BLaER1 treated with 17β-estradiol and CSF1 and Interleukin-3, amounts not matched to agents 10 nM and 100 nM (cell line): ENCODE measurements at regions not wholly inside any gene's neighbourhood (a gene's known extent, or its start where the extent isn't known, plus 50 kb on each side); places are given as distances from the start of the nearest gene placed in this dataset.

Experiments
- H3K27ac ChIP-seq, 11 experiments: shearing (Covaris generic); formaldehyde crosslinking; 2 replicates each; pipeline ENCODE4 v1.8.1; 2022
- H3K27me3 ChIP-seq, 11 experiments: shearing (Covaris generic); formaldehyde crosslinking; 2 replicates each; pipeline ENCODE4 v1.8.1; 2022
- H3K36me3 ChIP-seq, 11 experiments: shearing (Covaris generic); formaldehyde crosslinking; 2 replicates each; pipeline ENCODE4 v1.8.1; 2022
- H3K4me1 ChIP-seq, 10 experiments: shearing (Covaris generic); formaldehyde crosslinking; 2 replicates each; pipeline ENCODE4 v1.8.1; 2022
- H3K4me2 ChIP-seq, 11 experiments: shearing (Covaris generic); formaldehyde crosslinking; 2 replicates each; pipeline ENCODE4 v1.8.1; 2022
- H3K4me3 ChIP-seq, 10 experiments: shearing (Covaris generic); formaldehyde crosslinking; 2 replicates each; pipeline ENCODE4 v1.8.1; 2022
- H3K9ac ChIP-seq, 11 experiments: shearing (Covaris generic); formaldehyde crosslinking; 2 replicates each; pipeline ENCODE4 v1.8.1; 2022
- H3K9me3 ChIP-seq, 11 experiments: shearing (Covaris generic); formaldehyde crosslinking; replicated peaks in 1 of 11; 2 replicates each; pipeline ENCODE4 v1.8.1; 2022
- H4K20me1 ChIP-seq, 11 experiments: shearing (Covaris generic); formaldehyde crosslinking; 2 replicates each; pipeline ENCODE4 v1.8.1; 2022
- Cebpa-rat ChIP-seq, 11 experiments: shearing (Covaris generic); IDR thresholded peaks; 2 replicates each; pipeline ENCODE4 v1.8.1; 2022

DNA sequence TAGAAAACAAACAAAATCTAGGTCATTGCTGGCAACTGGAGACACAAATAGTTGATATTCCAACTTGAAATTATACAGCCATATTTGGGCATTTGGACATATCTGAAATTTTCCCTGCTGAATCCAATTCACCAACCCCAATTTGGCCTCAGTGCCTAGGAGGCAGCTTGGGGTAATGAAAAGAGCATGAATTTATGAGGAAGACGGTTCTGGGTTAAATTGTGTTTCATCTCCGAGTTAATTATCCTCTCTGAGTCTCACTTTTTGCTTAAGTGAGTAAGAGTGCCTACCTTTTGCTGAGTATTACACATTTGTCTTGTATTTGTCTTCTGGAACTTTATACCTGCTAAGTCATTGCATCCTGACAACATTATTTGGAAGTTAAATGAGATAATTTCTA is 1906.8 kb upstream of the PIK3C3 start:
- no peak overlapping the region for H3K27ac ChIP-seq
- H3K9ac ChIP-seq, result no peak overlapping the region
- TF ChIP-seq Cebpa-rat (IDR thresholded peaks at IDR 0.05), result no peak
- H3K4me3 ChIP-seq, result no peak overlapping the region
- H3K27me3 ChIP-seq, result no peaks in the 10 kb centered on the region
- H3K4me2 ChIP-seq, result no peak overlapping the region
- H3K4me1 ChIP-seq, result no peaks in the 10 kb centered on the region
- no peaks in the 10 kb centered on the region for H4K20me1 ChIP-seq
- no peaks in the 10 kb centered on the region for H3K9me3 ChIP-seq
- no peaks in the 10 kb centered on the region for H3K36me3 ChIP-seq

DNA sequence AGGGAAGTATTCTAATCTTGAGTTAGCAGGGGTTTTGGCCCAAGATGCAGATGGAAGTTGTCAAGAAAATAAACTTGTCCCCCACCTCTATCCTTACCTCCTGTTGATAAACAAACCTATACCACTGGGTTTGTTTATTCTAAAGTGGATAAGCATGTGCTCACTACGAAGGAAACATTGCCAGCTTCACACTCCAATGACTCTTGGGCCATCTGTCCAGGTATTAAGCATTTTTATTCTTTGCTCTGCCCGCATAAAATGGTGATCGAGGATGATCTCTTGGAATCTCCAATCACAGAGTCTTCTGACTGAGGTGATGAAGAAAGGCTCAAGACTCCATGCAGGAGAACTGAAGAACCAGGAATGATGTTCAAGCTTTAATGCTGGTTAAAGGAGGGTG is 1908.4 kb upstream of the PIK3C3 start:
- Histone ChIP-seq H3K27ac (no peak overlapping the region), H3K27me3 (no peaks in the 10 kb centered on the region), H3K36me3 (no peaks in the 10 kb centered on the region), H3K4me3 (no peak overlapping the region), H3K4me2 (no peak overlapping the region), H3K9me3 (no peaks in the 10 kb centered on the region), H3K4me1 (no peaks in the 10 kb centered on the region), H4K20me1 (no peaks in the 10 kb centered on the region), H3K9ac (no peak overlapping the region)
- TF ChIP-seq Cebpa-rat (IDR thresholded peaks at IDR 0.05), result no peak

DNA sequence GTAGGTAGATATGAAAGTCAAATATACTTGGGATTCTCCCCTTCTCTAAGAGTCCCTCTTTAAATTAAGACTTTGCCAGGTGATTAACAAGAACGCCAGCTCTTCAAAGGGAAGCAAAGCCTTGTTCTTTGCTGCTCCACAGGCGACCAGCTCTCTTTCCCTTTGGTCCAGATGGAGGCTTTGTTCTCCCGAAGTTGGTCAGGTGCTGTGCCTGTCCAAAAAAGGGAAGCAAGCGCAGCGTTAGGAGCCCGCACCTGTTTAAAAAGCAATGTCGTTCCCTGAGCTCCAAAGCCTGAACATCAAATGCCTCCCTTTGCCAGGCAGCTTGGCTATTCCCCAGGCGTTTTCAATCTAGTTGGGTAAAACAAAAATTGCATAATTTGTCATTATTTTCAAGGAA is 1913.1 kb upstream of the PIK3C3 start:
- no peak overlapping the region for H3K9ac ChIP-seq
- no peaks in the 10 kb centered on the region for H4K20me1 ChIP-seq
- no peak overlapping the region for H3K27ac ChIP-seq
- H3K4me1 ChIP-seq, result no peaks in the 10 kb centered on the region
- no peak overlapping the region for H3K4me2 ChIP-seq
- TF ChIP-seq Cebpa-rat (IDR thresholded peaks at IDR 0.05), result no peak
- no peaks in the 10 kb centered on the region for H3K36me3 ChIP-seq
- no peaks in the 10 kb centered on the region for H3K9me3 ChIP-seq
- H3K27me3 ChIP-seq, result no peaks in the 10 kb centered on the region
- H3K4me3 ChIP-seq, result no peak overlapping the region

DNA sequence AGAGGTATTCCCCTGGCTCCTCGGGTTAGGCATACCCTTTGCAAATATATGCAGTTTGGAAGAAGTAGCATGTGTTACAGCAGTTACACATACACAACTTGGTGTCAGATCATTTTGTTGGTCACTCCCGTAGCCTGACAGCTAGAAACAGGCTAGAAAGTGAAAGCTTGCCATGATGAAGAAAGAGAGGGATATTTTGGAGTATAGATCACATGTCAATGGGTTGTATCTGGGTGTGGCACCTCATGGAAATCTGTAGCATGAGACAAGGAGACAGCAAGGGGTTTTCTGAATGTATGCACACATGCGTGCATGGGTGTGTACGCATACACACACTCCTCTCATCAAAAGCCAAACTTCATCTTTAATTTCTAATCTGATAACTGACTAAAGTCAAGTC is 1914.5 kb upstream of the PIK3C3 start:
- no peak for TF ChIP-seq Cebpa-rat (IDR thresholded peaks at IDR 0.05)

DNA sequence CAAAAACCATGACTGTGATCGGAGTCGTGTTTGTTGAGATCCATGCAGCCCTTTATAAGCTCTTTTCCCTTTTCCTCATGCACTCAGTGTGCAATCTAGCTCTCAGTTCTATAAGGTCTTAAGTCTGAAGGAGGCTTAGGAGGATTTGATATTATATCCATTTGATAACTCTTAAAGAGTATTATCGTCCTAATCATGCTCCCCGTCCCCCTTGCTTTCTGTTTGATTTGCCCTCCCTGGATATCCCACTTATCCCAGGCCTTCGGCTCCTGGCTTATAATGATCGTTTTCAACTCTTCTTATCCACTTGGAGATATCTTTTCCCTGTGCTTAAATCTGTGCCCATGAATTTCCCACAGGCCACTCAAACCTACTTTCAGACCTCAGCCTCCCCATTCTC is 1917.7 kb upstream of the PIK3C3 start:
- H3K4me3 ChIP-seq, result no peak overlapping the region
- H3K27ac ChIP-seq, result no peak overlapping the region
- no peaks in the 10 kb centered on the region for H3K4me1 ChIP-seq
- no peaks in the 10 kb centered on the region for H3K9me3 ChIP-seq
- H3K36me3 ChIP-seq, result no peaks in the 10 kb centered on the region
- no peak overlapping the region for H3K9ac ChIP-seq
- TF ChIP-seq Cebpa-rat (IDR thresholded peaks at IDR 0.05), result no peak
- H3K4me2 ChIP-seq, result no peak overlapping the region
- no peaks in the 10 kb centered on the region for H3K27me3 ChIP-seq
- no peaks in the 10 kb centered on the region for H4K20me1 ChIP-seq

More for the DNA sequence above, 1914.5 kb upstream of the PIK3C3 start:
- no peaks in the 10 kb centered on the region for H4K20me1 ChIP-seq
- H3K4me1 ChIP-seq, result no peaks in the 10 kb centered on the region
- H3K4me3 ChIP-seq, result no peak overlapping the region
- H3K27ac ChIP-seq, result no peak overlapping the region
- no peak overlapping the region for H3K4me2 ChIP-seq
- H3K36me3 ChIP-seq, result no peaks in the 10 kb centered on the region
- H3K27me3 ChIP-seq, result no peaks in the 10 kb centered on the region
- H3K9ac ChIP-seq, result no peak overlapping the region
- H3K9me3 ChIP-seq, result no peaks in the 10 kb centered on the region

DNA sequence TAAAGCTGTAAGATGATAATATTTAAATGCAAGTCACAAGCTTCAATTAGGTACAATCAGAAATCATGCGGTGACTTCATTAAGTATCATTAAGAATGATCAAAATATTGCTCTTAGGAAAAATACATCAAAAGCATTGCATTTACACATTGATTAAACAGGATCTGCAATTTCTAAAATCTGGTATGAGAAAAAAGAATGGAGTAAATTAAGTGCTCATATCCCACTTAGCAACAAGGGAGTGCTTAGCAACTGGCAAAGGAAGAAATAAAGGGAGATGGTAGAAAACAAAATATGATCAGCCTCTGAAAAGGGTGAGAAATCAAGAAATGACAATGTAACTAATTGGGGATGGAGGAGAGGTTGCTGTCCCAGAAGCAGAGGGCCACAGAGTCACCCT is 1918.2 kb upstream of the PIK3C3 start:
- no peak overlapping the region for H3K9ac ChIP-seq

DNA sequence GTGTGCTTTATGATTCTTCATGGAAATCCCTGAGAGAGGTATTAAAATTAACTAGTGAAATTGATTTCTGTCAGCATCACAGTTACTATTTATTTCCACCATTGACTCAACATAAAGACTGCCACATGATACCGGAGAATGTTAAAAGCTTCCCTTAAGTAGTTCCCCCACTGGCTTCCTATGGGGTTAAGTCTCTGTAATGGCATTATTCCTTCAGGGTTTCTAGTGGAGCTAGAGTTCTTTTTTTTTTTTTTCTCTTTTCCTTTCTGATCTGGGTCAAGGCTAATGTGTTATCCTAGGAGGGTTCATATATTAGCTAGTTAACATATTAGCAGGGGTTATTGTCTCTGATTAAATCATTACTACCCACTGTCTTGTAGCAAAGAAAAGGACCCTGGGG is 1919.1 kb upstream of the PIK3C3 start:
- Histone ChIP-seq H3K27me3 (no peaks in the 10 kb centered on the region), H3K9ac (no peak overlapping the region), H3K36me3 (no peaks in the 10 kb centered on the region), H3K4me3 (no peak overlapping the region), H3K9me3 (no peaks in the 10 kb centered on the region), H4K20me1 (no peaks in the 10 kb centered on the region), H3K4me1 (peaks cover 0 to 6% (median 3%) of the 10 kb centered on the region in 10 experiments; a peak in 4 of 20 replicates), H3K4me2 (no peak overlapping the region), H3K27ac (no peak overlapping the region)
- no peak for TF ChIP-seq Cebpa-rat (IDR thresholded peaks at IDR 0.05)

More for the DNA sequence above, 1918.2 kb upstream of the PIK3C3 start:
- H3K4me1 ChIP-seq, result no peaks in the 10 kb centered on the region
- no peaks in the 10 kb centered on the region for H3K9me3 ChIP-seq
- H3K27ac ChIP-seq, result no peak overlapping the region
- no peaks in the 10 kb centered on the region for H3K36me3 ChIP-seq
- no peak overlapping the region for H3K4me2 ChIP-seq
- no peaks in the 10 kb centered on the region for H4K20me1 ChIP-seq
- H3K4me3 ChIP-seq, result no peak overlapping the region
- TF ChIP-seq Cebpa-rat (IDR thresholded peaks at IDR 0.05), result no peak
- H3K27me3 ChIP-seq, result no peaks in the 10 kb centered on the region

DNA sequence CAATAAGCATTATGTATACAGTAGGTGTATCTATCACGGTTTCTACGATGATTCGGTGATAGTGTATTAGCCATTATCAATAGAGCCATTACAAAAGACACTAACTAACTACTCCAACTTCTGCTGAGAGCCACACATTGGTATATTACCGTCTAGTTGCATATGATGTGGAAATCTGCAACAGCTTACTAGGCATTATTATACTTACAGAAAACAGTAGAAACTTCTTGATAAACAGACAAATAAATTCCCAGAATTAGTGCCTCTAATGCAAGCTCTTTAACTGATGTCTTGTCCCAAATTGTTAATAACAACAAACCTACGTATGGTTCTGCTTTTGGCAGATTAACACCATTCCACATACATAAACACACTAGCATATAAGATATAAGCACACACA is 1923.0 kb upstream of the PIK3C3 start:
- Histone ChIP-seq H3K27ac (no peak overlapping the region), H3K9ac (no peak overlapping the region), H3K4me2 (no peak overlapping the region), H4K20me1 (no peaks in the 10 kb centered on the region), H3K4me1 (peaks cover 0 to 6% (median 3%) of the 10 kb centered on the region in 10 experiments; a peak in 4 of 20 replicates), H3K36me3 (no peaks in the 10 kb centered on the region), H3K27me3 (no peaks in the 10 kb centered on the region), H3K4me3 (no peak overlapping the region), H3K9me3 (no peaks in the 10 kb centered on the region)
- TF ChIP-seq Cebpa-rat (IDR thresholded peaks at IDR 0.05), result no peak

DNA sequence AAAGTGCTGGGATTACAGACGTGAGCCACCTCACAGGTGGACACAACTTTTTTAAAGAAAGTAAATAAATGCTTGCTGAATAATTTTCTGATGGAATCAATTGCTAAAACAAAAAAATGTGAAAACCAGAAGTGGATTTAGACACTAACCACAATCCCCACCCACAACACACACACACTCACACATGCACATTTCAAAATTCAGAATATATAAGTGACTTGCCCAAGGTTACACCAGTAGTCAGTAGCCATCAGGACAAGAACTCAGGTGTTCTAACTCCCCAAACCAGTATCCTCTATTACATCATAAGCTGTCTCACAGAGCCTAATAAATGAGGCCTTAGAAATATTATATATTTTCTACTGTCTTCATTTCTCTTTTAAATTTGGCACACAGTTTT is 1923.6 kb upstream of the PIK3C3 start:
- no peaks in the 10 kb centered on the region for H4K20me1 ChIP-seq
- H3K4me1 ChIP-seq, result peaks cover 0 to 6% (median 3%) of the 10 kb centered on the region in 10 experiments; a peak in 4 of 20 replicates
- H3K27me3 ChIP-seq, result no peaks in the 10 kb centered on the region
- peak overlapping the region in 1 of 11 experiments; percentile 29; a peak in 1 of 22 replicates for H3K4me2 ChIP-seq
- no peaks in the 10 kb centered on the region for H3K36me3 ChIP-seq
- TF ChIP-seq Cebpa-rat (IDR thresholded peaks at IDR 0.05), result no peak
- H3K9me3 ChIP-seq, result no peaks in the 10 kb centered on the region
- H3K27ac ChIP-seq, result no peak overlapping the region
- H3K4me3 ChIP-seq, result no peak overlapping the region
- H3K9ac ChIP-seq, result no peak overlapping the region

DNA sequence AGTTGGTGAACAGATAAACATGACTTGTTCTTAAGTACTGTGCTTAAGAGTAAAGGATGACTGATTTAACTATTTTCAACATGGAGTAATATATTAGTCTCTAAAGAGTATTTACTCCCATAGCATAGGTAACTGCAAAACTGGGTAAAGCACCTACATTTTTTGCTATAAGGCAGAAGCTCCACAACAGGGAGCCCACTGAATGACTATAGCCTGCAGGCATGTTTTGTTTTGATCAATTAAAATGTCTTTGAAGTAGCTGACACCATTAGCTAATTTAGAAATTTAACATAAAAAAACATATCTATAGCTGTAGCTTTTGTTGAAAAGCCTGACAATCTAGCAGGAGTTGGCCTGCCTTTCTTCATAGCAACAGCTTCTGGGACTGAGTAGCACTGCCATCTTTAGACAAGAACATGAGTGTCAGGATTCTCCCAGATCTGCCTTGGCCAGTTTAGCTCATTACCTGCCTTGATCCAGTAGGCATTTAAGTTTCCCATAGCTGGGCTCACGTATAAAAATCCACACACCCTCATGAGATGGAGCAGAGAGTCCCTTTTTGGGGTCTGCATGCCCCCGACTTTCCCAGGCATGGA is 1935.1 kb upstream of the PIK3C3 start:
- H3K9ac ChIP-seq, result no peak overlapping the region
- H3K27ac ChIP-seq, result no peak overlapping the region
- H4K20me1 ChIP-seq, result no peaks in the 10 kb centered on the region
- no peak for TF ChIP-seq Cebpa-rat (IDR thresholded peaks at IDR 0.05)
- no peak overlapping the region for H3K4me3 ChIP-seq
- no peaks in the 10 kb centered on the region for H3K36me3 ChIP-seq
- H3K4me1 ChIP-seq, result no peaks in the 10 kb centered on the region
- H3K9me3 ChIP-seq, result no peaks in the 10 kb centered on the region
- H3K27me3 ChIP-seq, result no peaks in the 10 kb centered on the region
- H3K4me2 ChIP-seq, result no peak overlapping the region
